HL-60 (cell line): ENCODE measurements at regions not wholly inside any gene's neighbourhood (a gene's known extent, or its start where the extent isn't known, plus 50 kb on each side); places are given as distances from the start of the nearest gene placed in this dataset.

ENCODE experiments used
- DNase-seq, 2 experiments: peaks; one replicate each; pipeline ENCODE4 v3.0.0-alpha.2; 2010 to 2020; ENCODE audit warnings: low read depth in 1 of 2, low spot score in 1 of 2
- H3K27ac ChIP-seq: fragments of 250-450 bp; sonication (Bioruptor Pico); replicated peaks from 2 replicates; pipeline ENCODE4 v1.5.1; 2020; ENCODE audit warnings: mild to moderate bottlenecking, moderate library complexity
- H3K27me3 ChIP-seq: fragments of 250-450 bp; sonication (Bioruptor Pico); 2 replicates; pipeline ENCODE4 v1.5.1; 2021; ENCODE audit warnings: mild to moderate bottlenecking, moderate library complexity; ENCODE audit not compliant: insufficient read depth, poor library complexity, severe bottlenecking
- H3K4me3 ChIP-seq: replicated peaks from 2 replicates; pipeline ENCODE4 v1.5.1; 2011; ENCODE audit warnings: mild to moderate bottlenecking, control low read depth, low read length; ENCODE audit not compliant: insufficient read depth
- GABPA ChIP-seq: IDR thresholded peaks from 2 replicates; pipeline ENCODE4 v1.6.1; 2012; ENCODE audit warnings: low read depth
- POLR2AphosphoS5 ChIP-seq: IDR thresholded peaks from 2 replicates; pipeline ENCODE4 v1.6.1; 2012; ENCODE audit warnings: low read depth
- SPI1 ChIP-seq: IDR thresholded peaks from 2 replicates; pipeline ENCODE4 v1.6.1; 2012; ENCODE audit warnings: low read depth, mild to moderate bottlenecking, borderline replicate concordance
- TF ChIP-seq, protein P1 (sequence below): IDR thresholded peaks from one replicate; pipeline ENCODE4 v1.5.1; 2011; ENCODE audit warnings: low read length, control low read depth, inconsistent platforms; ENCODE audit not compliant: insufficient read depth
- TF ChIP-seq, protein P2 (sequence below): IDR thresholded peaks from 2 replicates; pipeline ENCODE4 v1.6.1; 2012; ENCODE audit warnings: low read depth; ENCODE audit not compliant: insufficient replicate concordance

DNA sequence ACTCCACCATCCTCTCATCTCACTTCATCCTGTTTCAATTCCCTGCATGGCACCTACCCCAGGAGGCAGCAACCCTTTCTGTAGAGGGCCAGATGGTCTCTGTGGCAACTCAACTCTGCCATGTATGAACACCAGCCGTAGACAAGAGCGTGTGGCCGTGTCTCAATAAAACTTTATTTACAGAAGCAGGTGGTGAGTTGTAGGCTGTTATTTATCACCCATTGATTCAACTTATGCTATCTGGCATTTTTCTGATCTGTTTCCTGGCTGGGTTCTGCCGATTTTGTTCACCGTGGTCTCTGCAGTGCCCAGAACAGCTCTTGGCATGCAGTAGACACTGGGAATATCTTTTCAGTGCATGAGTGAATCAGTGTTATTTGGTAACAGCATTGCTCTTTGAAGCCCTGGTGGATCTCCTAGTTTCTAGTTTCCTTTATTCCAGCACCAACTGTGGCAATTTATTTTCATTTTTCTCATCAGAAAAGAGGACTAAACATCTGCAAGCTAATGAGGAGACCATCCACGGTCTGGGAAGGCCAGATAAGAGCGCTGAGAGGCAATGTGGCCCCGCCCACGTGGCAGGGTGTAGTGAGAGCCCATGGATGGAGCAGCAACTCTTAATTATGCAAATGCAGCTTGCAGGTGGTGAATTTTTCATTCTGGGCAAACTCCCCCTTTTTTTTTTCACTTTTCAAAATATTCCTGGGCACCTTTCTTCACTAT, 77.9 kb downstream of the CTSL start:
- no peak for DNase-seq
- no peaks in the 10 kb centered on the region for H3K27me3 ChIP-seq
- no peak overlapping the region for H3K27ac ChIP-seq
- TF ChIP-seq SPI1 (no peak), GABPA (no peak), POLR2AphosphoS5 (no peak)
- TF ChIP-seq, protein P1, sequence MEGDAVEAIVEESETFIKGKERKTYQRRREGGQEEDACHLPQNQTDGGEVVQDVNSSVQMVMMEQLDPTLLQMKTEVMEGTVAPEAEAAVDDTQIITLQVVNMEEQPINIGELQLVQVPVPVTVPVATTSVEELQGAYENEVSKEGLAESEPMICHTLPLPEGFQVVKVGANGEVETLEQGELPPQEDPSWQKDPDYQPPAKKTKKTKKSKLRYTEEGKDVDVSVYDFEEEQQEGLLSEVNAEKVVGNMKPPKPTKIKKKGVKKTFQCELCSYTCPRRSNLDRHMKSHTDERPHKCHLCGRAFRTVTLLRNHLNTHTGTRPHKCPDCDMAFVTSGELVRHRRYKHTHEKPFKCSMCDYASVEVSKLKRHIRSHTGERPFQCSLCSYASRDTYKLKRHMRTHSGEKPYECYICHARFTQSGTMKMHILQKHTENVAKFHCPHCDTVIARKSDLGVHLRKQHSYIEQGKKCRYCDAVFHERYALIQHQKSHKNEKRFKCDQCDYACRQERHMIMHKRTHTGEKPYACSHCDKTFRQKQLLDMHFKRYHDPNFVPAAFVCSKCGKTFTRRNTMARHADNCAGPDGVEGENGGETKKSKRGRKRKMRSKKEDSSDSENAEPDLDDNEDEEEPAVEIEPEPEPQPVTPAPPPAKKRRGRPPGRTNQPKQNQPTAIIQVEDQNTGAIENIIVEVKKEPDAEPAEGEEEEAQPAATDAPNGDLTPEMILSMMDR = no peak
- TF ChIP-seq, protein P2, sequence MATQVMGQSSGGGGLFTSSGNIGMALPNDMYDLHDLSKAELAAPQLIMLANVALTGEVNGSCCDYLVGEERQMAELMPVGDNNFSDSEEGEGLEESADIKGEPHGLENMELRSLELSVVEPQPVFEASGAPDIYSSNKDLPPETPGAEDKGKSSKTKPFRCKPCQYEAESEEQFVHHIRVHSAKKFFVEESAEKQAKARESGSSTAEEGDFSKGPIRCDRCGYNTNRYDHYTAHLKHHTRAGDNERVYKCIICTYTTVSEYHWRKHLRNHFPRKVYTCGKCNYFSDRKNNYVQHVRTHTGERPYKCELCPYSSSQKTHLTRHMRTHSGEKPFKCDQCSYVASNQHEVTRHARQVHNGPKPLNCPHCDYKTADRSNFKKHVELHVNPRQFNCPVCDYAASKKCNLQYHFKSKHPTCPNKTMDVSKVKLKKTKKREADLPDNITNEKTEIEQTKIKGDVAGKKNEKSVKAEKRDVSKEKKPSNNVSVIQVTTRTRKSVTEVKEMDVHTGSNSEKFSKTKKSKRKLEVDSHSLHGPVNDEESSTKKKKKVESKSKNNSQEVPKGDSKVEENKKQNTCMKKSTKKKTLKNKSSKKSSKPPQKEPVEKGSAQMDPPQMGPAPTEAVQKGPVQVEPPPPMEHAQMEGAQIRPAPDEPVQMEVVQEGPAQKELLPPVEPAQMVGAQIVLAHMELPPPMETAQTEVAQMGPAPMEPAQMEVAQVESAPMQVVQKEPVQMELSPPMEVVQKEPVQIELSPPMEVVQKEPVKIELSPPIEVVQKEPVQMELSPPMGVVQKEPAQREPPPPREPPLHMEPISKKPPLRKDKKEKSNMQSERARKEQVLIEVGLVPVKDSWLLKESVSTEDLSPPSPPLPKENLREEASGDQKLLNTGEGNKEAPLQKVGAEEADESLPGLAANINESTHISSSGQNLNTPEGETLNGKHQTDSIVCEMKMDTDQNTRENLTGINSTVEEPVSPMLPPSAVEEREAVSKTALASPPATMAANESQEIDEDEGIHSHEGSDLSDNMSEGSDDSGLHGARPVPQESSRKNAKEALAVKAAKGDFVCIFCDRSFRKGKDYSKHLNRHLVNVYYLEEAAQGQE = no peak
- no peak overlapping the region for H3K4me3 ChIP-seq

DNA sequence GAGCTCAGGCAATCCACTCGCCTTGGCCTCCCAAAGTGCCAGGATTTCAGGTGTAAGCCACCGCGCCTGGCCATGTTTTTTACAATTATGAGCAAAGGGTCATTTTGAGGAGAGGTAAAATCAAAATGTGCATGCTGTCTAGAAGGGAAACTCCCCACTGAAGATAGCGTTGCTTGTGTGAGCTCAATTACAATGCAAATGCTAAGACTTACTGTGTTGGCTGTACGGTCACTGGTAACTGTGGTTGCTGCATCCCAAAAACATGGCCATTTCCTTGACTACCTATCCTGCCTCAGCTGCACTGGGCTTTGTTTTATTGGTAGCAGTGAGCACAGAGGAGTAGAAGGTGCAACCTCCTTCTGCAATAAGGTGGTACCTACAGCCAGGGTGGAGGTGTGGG, 77.4 kb upstream of the SPATA31E1 start:
- Histone ChIP-seq H3K27ac (no peak overlapping the region), H3K4me3 (no peak overlapping the region), H3K27me3 (no peaks in the 10 kb centered on the region)
- no peak for TF ChIP-seq GABPA
- TF ChIP-seq, protein P2 = no peak
- TF ChIP-seq, protein P1 = no peak
- TF ChIP-seq POLR2AphosphoS5 = no peak
- TF ChIP-seq SPI1 = no peak
- no peak for DNase-seq

DNA sequence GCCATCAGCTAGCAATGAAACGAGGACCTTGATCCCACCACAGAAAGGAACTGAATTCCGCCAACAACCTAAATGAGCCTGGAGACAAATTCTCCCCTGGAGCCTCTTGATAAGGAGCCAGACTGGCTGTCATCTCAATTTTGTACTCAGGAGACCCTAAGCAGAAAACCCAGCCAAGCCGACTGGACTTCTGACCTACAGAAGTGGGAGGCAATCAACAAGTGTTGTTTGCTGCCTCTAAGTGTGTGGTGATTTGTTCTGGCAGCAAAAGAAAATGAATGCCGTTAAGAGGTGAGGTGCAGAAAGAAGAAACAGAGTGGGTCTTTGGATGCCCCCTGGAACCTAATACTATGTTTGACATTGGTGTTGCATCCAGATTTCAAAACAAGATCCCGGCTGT, 72.7 kb upstream of the SPATA31E1 start:
- Histone ChIP-seq H3K4me3 (no peak overlapping the region), H3K27me3 (no peaks in the 10 kb centered on the region), H3K27ac (no peak overlapping the region)
- TF ChIP-seq GABPA = no peak
- TF ChIP-seq SPI1 = no peak
- TF ChIP-seq POLR2AphosphoS5 = no peak
- TF ChIP-seq, protein P1 = no peak
- TF ChIP-seq, protein P2 = no peak
- DNase-seq = no peak
